DMS79 (cell line): ENCODE measurements at regions not wholly inside any gene's neighbourhood (a gene's known extent, or its start where the extent isn't known, plus 50 kb on each side); places are given as distances from the start of the nearest gene placed in this dataset.
A peak's percentile ranks its signal among the peaks of the same experiment; 100 is the strongest.
"Not testable (repeated sequence)": the region's sequence is repeated elsewhere in the genome, so short reads cannot be mapped to it uniquely, and the experiment has no call there.

Source experiments
- DNase-seq: peaks from one replicate; lab custom pipeline; 2025; lab: John Stamatoyannopoulos, UW

- DNase-seq: no peak
These were observed 123.2 kb upstream of the LNX1 start for GRCh38 chr4:53714236-53715140.

DNA sequence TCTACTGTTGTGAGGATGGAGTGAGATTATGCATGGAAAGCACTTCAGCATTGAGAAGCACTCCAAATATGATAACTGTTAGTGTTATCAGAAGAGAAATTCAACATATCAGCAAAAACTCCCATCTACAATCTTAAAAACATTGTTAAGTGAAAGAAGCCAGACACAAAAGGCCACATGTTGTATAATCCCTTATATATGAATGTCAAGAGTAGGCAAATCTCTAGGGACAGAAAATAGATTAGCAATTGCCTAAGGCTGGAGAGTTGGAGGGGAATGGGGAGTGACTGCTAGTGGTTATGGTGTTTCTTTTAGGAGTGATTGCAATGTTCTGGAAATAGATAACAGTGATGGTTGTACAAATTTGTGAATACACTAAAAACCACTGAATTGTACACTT, 122.5 kb upstream of the LNX1 start:
- DNase-seq: no peak

GRCh38 chr4:53713296-53713695, 122.0 kb upstream of the LNX1 start:
- DNase-seq: no peak

GRCh38 chr4:53712408-53713020, 121.2 kb upstream of the LNX1 start:
- no peak for DNase-seq

DNA sequence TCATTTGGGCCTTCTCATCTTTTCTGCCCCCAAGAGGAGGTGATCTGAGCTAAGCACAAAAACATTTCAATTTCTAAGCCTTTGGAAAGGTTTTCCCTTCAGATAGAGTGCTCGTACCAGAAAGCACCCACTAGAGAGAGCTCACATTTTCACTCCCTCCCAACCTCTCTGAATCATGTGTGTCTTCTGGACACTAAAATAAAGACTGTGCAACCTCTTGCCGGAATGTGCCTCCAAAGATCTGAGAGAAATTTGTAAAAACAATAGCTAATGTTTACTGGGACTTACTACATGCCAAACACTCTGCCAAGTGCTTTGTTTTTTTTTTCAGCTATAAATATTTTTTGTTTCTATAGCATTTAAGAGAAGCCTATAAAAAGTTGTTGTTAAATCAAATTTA, 120.6 kb upstream of the LNX1 start:
- no peak for DNase-seq

GRCh38 chr4:53709693-53710092, 118.4 kb upstream of the LNX1 start:
- no peak for DNase-seq

GRCh38 chr4:53707491-53707890, 116.2 kb upstream of the LNX1 start:
- no peak for DNase-seq

DNA sequence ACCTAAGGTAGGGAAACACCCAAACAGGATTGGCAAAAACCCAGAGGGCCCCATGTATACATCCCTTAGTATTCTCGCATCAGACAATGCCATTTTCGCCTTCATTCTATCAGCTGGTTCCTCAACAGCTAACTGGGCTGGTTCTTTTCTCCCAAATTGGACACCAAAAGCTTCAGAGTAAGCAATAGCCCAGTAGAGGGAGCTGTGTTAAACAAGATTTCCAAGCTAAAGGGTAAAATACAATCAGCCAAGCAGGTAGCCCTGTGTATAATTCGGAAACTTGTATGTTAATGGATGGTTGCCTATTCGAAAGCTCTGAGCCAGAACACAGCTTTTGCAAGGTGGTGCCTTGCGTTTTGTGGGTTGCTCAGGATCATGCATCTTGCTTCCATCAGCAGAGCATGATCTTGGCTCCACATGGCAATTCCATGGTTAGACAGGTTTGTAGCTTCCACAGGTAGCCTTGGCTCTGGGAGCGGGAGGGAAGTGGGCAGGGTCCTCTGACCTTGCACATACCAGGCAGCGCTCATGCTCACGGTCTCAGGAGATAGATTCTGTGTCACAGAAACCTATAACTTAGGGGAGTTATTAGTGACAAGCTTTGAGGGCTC, 115.2 kb upstream of the LNX1 start:
- no peak for DNase-seq

- no peak for DNase-seq
These were observed 114.7 kb upstream of the LNX1 start for GRCh38 chr4:53705972-53706371.

DNA sequence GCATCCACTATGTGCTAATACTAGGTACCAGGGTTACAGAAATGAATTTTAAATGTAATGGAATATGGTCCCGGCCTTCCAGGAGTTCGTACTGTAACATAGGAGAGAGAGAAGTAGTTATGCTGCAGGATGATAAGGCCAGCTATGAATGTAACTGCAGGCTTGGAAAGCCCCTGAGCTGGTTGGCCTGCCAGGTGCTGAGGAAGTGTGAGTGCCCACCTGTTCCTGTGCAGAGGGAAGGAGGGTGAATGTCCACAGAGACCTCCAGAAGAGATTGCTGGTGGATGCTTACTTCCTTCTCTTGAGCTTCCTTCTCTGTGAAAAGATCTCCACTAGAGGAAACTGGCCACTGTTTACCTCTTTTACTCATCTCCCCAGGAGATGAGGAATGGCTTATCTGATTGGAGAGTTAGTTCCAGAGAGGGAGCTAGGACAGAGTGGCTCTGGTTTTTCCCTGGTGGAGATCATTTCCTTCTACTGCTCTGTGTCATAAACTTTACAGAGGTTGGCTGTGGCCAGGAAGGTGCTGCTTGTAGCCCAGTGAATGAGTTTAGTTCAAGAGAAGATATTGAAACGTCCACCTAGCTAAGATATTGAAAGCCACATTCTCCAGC, 114.0 kb upstream of the LNX1 start:
- no peak for DNase-seq

GRCh38 chr4:53704329-53704728, 113.0 kb upstream of the LNX1 start:
- DNase-seq: no peak

DNA sequence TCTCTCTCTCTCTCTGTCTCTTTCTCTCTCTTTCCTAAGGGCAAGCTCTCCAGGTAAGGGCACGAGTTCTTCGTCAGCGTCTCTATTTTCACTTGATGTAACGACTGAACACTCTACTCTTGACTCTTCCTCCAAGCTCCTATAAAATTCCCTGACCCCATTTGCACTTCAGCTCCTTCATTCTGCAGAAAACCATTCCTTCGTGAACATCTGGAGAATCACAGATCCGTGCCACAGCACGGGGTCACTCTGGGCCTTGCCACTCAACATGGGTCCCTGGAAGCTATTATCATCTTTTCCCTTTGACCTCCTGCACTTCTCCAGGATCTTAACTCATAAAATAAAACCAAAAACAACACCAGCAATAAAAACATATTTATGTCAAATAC, 112.0 kb upstream of the LNX1 start:
- no peak for DNase-seq

GRCh38 chr4:53702334-53703266, 111.3 kb upstream of the LNX1 start:
- peak; percentile 58 for DNase-seq

DNA sequence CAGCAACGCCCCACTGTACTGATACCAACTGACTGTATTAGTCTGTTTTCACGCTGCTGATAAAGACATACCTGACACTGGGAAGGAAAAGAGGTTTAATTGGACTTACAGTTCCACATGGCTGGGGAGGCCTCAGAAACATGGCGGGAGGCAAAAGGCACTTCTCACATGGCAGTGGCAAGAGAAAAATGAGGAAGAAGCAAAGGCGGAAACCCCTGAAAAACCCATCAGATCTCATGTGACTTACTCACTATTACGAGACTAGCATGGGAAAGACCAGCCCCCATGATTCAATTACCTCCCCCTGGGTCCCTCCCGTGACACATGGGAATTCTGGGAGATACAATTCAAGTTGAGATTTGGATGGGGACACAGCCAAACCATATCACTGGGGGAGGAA, 110.0 kb upstream of the LNX1 start:
- not testable (repeated sequence) for DNase-seq

DNA sequence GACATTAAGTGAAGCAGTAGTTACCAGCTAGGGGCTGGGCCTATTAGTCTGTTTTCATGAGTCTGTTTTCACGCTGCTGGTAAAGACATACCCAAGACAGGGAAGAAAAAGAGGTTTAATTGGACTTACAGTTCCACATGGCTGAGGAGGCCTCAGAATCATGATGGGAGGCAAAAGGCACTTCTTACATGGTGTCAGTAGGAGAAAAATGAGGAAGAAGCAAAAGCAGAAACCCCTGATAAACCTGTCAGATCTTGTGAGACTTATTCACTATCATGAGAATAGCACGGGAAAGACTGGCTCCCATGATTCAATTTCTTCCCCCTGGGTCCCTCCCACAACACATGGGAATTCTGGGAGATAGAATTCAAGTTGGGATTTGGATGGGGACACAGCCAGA, 108.0 kb upstream of the LNX1 start:
- DNase-seq: not testable (repeated sequence)

- DNase-seq: no peak
These were observed 105.9 kb upstream of the LNX1 start for GRCh38 chr4:53697016-53697685.

DNA sequence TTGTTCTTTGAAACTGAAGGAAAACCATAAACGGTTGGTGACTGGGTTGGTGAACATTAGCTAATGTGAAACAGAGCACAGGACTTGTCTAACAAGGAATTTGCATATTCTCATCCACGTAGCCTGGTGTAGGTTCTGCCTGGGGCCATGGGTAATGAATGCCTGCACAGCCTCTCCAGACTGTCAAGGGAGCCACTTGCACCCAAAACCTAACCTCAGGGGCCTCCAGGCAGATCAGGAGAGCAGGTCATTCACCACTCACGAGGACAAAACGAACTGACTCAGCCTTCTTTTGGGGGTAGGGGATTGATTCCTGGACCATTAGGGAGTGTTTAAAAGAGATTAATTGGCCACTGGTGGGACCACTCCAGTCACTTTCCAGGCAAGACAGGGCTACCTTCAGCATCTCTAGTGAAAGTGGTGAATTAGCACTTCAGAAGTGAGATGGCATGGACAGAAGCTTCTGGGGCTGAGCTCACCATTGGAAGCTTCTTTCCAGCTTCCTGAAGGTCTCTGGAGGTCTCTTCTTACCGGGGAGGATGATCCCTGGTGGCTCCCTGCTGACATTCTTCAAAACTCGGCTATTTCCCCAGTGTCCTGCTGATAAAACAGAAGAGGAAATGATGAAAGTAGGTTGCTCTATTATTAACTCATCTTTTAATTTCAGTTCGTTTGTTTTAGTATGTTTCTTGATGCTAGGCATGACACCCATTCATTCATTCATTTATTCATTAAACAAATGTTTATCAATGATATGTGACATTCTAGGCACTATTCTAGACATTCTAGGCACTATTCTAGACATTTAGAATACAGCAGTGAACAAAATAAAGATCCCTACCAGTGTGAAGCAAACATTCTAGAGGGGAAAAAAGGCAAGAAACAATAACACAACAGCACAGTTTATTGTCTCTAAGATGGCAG, 104.5 kb upstream of the LNX1 start:
- no peak for DNase-seq

GRCh38 chr4:53694666-53695065, 103.4 kb upstream of the LNX1 start:
- no peak for DNase-seq

- no peak for DNase-seq
These were observed 102.6 kb upstream of the LNX1 start for GRCh38 chr4:53693909-53694308.

DNA sequence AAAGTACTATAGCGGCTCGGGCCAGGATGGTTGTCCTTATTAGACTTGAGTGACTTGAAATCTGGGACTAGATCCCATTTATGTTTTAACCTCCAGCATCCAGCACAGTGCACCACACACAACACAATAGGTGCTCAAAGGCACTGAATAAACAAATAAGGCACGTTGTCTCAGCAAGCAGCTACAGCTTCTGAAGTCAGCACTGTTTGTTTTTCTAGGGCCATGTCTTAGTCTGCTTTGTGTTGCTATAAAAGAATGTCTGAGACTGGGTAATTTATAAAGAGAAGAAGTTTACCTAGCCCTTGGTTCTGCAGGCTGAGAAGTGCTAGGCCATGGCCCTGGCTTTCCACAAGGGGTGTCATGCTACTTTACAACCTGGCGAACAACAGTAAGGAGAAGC, 102.1 kb upstream of the LNX1 start:
- DNase-seq: no peak
